ENCODE measurements at regions not wholly inside any gene's neighbourhood (a gene's known extent, or its start where the extent isn't known, plus 50 kb on each side); places are given as distances from the start of the nearest gene placed in this dataset.

DNA sequence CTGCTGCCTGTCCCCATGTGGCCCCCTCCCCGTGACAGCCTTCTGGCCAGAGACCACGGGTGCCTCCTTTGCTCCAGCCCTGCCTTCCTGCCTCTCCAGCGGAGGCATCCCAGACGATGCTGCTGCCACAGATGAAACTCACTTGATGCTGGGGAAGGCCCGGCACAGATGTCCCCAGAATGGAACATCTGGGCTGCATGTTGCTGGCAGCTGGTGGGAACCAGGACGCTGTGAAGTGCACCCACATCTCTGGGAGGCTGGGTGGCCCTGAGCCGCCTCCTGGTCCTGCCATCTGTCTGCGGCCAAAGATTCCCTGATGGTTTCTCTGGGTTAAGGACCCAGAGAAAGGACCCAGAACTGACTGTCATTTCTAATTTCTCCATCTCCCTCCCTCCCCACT, 51.9 kb upstream of the PTPRS start:
- TF ChIP-seq POLR2AphosphoS5 (IDR thresholded peaks at IDR 0.05; ENCODE audit: low read depth, low read length), result no peak
- no peak for TF ChIP-seq SIN3A (IDR thresholded peaks at IDR 0.05; ENCODE audit: borderline replicate concordance, insufficient read depth, low read length)
- TF ChIP-seq, protein P1, sequence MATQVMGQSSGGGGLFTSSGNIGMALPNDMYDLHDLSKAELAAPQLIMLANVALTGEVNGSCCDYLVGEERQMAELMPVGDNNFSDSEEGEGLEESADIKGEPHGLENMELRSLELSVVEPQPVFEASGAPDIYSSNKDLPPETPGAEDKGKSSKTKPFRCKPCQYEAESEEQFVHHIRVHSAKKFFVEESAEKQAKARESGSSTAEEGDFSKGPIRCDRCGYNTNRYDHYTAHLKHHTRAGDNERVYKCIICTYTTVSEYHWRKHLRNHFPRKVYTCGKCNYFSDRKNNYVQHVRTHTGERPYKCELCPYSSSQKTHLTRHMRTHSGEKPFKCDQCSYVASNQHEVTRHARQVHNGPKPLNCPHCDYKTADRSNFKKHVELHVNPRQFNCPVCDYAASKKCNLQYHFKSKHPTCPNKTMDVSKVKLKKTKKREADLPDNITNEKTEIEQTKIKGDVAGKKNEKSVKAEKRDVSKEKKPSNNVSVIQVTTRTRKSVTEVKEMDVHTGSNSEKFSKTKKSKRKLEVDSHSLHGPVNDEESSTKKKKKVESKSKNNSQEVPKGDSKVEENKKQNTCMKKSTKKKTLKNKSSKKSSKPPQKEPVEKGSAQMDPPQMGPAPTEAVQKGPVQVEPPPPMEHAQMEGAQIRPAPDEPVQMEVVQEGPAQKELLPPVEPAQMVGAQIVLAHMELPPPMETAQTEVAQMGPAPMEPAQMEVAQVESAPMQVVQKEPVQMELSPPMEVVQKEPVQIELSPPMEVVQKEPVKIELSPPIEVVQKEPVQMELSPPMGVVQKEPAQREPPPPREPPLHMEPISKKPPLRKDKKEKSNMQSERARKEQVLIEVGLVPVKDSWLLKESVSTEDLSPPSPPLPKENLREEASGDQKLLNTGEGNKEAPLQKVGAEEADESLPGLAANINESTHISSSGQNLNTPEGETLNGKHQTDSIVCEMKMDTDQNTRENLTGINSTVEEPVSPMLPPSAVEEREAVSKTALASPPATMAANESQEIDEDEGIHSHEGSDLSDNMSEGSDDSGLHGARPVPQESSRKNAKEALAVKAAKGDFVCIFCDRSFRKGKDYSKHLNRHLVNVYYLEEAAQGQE (IDR thresholded peaks at IDR 0.05; ENCODE audit: insufficient read depth in 1 of 2, low read depth in 2 of 2, low read length in 2 of 2), result no peak
- TF ChIP-seq FOXP2 (optimal IDR thresholded peaks at IDR 0.05; ENCODE audit: borderline replicate concordance, extremely low read depth, extremely low read length, insufficient read depth), result no peak
- TF ChIP-seq TAF1 (IDR thresholded peaks at IDR 0.05; ENCODE audit: borderline replicate concordance, insufficient read depth, low read length), result no peak

- TF ChIP-seq SIN3A (IDR thresholded peaks at IDR 0.05; ENCODE audit: borderline replicate concordance, insufficient read depth, low read length) (no peak), FOXP2 (optimal IDR thresholded peaks at IDR 0.05; ENCODE audit: borderline replicate concordance, extremely low read depth, extremely low read length, insufficient read depth) (no peak)
Observed at GRCh38 chr19:5393088-5393487, 52.5 kb upstream of the PTPRS start.

DNA sequence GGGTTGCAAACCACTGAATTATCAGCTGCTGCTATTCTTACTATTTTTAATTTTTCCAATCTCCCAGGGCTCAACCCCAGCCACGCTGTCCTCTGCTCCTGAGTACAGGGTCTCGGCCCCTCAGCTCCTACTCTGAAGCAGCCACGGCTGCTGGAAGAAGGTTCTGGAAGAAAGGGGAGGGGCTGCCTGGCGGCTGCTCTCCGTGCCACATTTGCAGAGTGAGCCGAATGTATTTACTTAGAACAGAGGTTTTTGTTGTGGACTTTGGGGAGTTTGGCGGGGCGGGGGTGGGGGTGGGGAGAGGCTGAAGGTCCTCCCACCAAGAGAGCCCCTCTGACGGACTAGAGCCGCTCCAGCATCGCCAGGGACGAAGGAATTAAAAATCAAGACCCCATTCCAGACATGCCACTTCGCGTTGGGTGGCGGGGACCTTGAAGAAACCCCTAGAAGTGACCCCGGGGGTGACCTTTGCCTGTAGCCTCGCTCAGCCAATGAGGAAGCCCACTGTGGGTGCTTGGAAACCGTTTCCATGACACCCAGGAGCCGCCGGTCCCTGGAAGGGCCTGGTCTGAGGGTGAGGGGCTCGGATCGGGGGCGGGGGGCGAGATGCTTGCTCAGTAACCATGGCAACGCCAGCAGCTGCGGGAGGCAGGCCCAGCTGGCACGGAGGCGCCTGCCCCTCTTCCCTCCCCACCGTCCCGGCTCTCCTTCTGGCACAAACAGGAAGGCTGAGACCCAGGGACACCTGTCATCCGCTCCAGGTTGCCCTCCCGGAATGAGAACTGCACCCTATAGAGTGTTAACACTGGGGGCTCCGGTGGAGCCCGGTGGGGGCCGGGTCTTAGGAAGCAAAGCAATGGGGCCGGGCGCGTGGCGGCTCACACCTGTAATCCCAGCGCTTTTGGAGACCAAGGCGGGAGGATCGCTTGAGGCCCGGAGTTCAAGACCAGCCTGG, 54.2 kb upstream of the PTPRS start:
- TF ChIP-seq, protein P1 (IDR thresholded peaks at IDR 0.05; ENCODE audit: insufficient read depth in 1 of 2, low read depth in 2 of 2, low read length in 2 of 2), result no peak
- TF ChIP-seq TAF1 (IDR thresholded peaks at IDR 0.05; ENCODE audit: borderline replicate concordance, insufficient read depth, low read length), result no peak
- no peak for TF ChIP-seq FOXP2 (optimal IDR thresholded peaks at IDR 0.05; ENCODE audit: borderline replicate concordance, extremely low read depth, extremely low read length, insufficient read depth)
- no peak for TF ChIP-seq POLR2AphosphoS5 (IDR thresholded peaks at IDR 0.05; ENCODE audit: low read depth, low read length)
- no peak for TF ChIP-seq SIN3A (IDR thresholded peaks at IDR 0.05; ENCODE audit: borderline replicate concordance, insufficient read depth, low read length)

DNA sequence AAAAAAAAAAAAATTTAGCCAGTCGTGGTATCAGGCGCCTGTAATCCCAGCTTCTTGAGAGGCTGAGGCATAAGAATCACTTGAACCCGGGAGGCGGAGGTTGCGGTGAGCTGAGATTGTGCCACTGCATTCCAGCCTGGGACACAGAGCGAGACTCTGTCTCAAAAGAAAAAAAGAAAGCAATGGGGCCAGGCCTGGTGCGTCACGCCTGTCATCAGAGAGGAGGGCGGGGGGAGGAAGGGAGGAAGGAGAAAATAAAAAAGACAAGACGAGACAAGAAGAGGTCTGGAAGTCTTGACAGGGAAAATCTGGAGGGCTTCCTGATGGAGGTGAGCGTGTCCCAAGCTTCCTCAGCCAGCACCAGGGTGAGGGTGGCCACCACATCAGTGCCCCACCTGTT, 54.9 kb upstream of the PTPRS start:
- TF ChIP-seq SIN3A (IDR thresholded peaks at IDR 0.05; ENCODE audit: borderline replicate concordance, insufficient read depth, low read length), result no peak
- no peak for TF ChIP-seq TAF1 (IDR thresholded peaks at IDR 0.05; ENCODE audit: borderline replicate concordance, insufficient read depth, low read length)
- TF ChIP-seq FOXP2 (optimal IDR thresholded peaks at IDR 0.05; ENCODE audit: borderline replicate concordance, extremely low read depth, extremely low read length, insufficient read depth), result no peak
- TF ChIP-seq, protein P1 (IDR thresholded peaks at IDR 0.05; ENCODE audit: insufficient read depth in 1 of 2, low read depth in 2 of 2, low read length in 2 of 2), result no peak
- TF ChIP-seq POLR2AphosphoS5 (IDR thresholded peaks at IDR 0.05; ENCODE audit: low read depth, low read length), result no peak

DNA sequence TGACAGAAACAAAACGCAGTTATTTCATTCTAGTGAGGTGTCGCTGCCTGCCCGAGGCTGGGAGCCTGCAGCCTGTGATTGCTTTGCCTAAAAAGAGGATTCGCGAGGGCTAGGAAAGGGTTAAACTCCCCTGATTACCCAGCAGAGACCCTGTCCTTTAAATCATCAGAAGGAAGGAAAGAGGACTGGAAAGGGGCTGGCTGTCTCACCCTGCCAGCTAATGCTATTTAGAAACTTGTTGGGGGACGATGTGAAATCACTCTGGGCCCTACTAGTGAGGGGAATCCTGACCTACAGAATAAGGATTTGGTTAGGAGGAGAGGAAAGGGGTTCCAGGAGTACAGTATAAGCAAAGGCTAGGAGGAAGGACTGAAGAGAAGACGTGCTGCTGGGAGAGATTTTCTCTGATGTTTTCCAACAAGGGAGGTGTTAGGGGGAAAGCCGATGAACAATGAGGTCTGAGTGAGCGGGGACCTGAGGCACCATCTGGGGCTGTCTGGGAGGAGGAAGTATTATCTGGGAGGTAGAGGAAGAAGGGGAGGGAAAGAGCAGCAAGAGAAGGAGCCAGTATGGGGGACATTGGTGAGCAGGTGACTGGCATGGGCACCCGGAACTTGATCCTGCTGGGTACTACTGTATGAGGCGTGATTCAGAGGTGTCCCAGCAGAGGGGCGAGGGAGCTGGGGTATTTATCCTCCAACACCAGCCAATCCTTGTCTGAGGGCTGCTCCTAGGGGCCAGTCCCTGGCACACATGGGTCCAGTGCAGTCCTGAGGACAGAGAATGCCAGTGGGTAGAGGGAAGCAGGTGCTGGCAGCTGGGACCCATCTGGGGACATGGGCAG, 55.7 kb upstream of the PTPRS start:
- TF ChIP-seq, protein P1 (IDR thresholded peaks at IDR 0.05; ENCODE audit: insufficient read depth in 1 of 2, low read depth in 2 of 2, low read length in 2 of 2), result no peak
- TF ChIP-seq TAF1 (IDR thresholded peaks at IDR 0.05; ENCODE audit: borderline replicate concordance, insufficient read depth, low read length) (no peak), POLR2AphosphoS5 (IDR thresholded peaks at IDR 0.05; ENCODE audit: low read depth, low read length) (no peak), FOXP2 (optimal IDR thresholded peaks at IDR 0.05; ENCODE audit: borderline replicate concordance, extremely low read depth, extremely low read length, insufficient read depth) (no peak), SIN3A (IDR thresholded peaks at IDR 0.05; ENCODE audit: borderline replicate concordance, insufficient read depth, low read length) (no peak)

All from PFSK-1 (cell line).